NK-92 treated with Interleukin-12 subunit alpha and Interleukin-12 subunit beta, amount 100 ng/mL, for 24 hours (cell line): ENCODE measurements at regions not wholly inside any gene's neighbourhood (a gene's known extent, or its start where the extent isn't known, plus 50 kb on each side); places are given as distances from the start of the nearest gene placed in this dataset.

Experiments
- DNase-seq: peaks from one replicate; lab custom pipeline; 2025; lab: John Stamatoyannopoulos, UW

GRCh38 chr11:122234257-122234656 is 118.2 kb upstream of the BLID start:
- DNase-seq = no peak

GRCh38 chr11:122232985-122233384 is 117.0 kb upstream of the BLID start:
- DNase-seq = no peak

GRCh38 chr11:122230385-122230755 is 114.4 kb upstream of the BLID start:
- DNase-seq = no peak

DNA sequence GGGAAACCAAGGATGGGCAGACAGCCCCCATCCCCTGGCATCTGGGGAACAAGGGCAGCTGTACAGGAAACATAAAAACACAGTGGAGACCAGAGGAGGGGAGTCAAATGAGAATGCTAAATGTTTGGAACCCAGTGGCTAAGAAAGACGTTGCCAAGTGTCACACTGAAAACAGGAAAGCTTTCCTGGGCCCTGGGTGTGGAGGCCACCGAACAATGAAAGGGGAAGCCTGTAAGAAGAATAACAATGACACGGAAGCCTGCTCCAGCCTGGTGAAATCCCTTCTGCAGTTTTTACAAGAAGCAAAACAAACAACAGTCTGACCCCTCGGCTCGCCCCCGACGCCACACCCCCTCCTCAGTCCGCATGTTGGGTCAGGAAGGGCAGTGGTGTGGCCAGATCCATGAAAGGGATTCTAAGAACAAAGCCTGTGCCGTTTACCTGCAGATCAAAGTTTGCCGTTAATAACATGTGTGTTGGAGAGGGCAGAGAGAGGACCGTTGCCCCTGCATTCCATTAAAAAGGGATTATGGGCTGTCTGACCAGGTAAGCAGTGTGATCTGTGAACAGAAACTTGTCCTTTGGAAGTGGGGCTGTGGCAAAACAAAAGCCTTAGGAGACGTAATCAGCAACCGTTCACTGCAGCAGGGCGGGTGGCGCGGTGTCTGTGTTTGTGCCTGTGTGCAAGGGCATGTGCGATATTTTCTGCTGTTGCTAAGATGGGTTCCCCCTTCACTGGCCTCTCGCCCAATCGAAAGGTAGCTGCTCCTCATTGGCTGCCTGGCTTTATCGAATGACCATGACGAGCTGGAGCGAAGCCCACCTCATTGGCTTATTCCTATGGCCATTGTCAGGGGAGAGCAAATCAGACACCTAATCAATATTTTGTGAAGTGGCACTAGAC is 113.7 kb upstream of the BLID start:
- no peak for DNase-seq

- no peak for DNase-seq
Observed at GRCh38 chr11:122229078-122229477, 113.1 kb upstream of the BLID start.

DNA sequence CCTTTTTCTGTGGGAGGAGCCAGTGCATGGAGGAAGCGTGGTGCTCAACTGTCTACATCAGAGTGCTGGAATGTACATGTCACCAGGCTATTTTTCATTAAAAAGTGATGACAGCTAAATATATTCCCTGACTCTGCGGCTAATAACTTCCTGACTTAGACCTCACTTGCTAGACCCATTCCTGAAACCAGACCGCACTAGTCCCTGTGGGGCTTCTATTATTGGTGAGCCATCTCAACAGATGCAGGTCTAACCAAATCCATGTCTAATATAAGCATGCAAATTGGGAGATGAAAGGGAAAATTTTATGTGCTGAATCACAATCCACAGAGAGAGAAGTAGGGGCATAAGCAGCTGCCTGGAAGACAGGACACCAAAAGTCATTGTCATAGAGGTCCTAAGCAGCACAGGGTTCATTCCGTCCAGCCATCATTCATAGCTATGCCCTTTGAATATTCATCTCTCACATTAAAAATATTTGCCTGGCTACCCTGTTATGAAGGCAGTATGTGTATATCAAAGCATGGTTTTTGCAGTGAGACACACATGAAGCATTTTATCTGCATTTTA is 110.9 kb upstream of the BLID start:
- no peak for DNase-seq

DNA sequence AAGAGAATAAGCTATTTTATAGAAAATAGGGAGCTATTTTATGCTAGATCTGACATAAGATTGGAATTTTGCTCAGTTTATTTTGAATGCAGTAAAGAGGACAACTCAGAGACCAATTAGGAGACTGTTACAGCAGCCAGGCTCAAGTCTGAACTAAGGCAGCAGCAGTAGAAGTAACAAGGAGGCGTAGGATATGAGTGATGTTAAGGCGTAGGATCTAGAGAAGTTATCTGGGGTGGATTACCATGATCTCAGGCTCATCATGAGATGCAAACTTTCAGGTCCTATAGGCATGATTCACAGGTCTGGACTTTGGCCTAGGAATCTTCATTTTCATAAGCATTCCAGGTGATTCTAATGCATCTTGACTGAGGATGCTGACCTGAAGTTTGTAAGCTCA is 108.9 kb upstream of the BLID start:
- DNase-seq = no peak

GRCh38 chr11:122220321-122220720 is 104.3 kb upstream of the BLID start:
- no peak for DNase-seq

DNA sequence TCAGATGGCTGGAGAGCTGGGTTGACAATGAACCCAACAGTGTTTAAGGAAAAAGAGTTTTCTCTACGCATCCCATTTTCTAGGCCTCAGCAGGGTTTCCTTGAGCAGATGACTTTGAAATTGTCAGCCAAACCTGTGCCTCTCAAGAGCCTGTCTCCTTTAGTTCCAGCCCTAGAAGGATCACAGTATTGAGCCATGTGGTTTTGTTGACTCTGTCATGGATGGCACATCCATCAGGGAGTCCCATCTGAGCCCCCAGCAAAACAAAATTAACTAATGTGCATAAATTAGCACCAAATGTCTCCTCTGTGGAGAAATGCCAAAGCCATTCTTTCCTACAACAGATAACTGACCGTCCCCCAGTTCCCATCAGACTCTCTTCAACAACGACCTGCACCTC is 103.8 kb upstream of the BLID start:
- no peak for DNase-seq

GRCh38 chr11:122215244-122215992 is 99.4 kb upstream of the BLID start:
- no peak for DNase-seq

DNA sequence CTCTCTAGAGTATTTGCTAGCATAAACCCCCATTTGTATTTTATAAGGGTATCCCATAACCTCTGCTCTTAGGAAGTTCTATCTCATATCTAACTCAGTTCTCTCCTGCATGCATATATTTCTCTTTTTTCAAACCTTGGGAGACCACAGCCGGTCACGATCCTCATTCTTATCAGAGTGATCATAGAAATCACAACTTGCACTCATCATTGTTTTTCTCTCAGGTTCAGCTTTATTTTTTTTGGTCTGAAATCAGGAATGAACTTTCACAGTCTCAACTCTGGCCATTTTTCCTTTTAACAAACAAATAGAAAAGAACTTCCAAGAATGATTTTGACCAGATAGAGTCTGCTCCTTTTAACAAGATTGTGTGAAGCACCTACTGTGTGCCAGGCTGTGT is 98.6 kb upstream of the BLID start:
- DNase-seq = no peak

GRCh38 chr11:122214080-122214479 is 98.1 kb upstream of the BLID start:
- no peak for DNase-seq

DNA sequence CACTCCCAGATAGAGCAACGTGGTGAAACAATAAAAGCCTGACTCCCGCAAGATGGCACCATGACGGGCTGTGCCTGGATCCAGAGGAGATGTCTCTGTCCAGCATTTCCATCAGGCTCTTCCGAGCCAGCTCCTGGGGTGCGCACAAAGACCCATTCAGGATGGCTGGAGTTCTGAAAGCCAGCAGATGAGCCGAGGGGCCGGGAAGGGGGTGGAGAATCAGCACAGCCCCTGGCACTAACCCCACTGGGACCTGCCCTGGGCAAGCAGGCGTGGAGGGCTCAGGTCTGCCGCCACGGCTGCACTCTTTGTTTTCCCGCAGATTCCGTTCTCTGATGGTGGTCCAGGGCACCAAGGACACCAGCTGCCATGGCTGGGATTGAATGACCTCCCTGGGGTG is 97.2 kb upstream of the BLID start:
- no peak for DNase-seq

- DNase-seq = no peak
Observed at GRCh38 chr11:122210367-122210997, 94.5 kb upstream of the BLID start.

DNA sequence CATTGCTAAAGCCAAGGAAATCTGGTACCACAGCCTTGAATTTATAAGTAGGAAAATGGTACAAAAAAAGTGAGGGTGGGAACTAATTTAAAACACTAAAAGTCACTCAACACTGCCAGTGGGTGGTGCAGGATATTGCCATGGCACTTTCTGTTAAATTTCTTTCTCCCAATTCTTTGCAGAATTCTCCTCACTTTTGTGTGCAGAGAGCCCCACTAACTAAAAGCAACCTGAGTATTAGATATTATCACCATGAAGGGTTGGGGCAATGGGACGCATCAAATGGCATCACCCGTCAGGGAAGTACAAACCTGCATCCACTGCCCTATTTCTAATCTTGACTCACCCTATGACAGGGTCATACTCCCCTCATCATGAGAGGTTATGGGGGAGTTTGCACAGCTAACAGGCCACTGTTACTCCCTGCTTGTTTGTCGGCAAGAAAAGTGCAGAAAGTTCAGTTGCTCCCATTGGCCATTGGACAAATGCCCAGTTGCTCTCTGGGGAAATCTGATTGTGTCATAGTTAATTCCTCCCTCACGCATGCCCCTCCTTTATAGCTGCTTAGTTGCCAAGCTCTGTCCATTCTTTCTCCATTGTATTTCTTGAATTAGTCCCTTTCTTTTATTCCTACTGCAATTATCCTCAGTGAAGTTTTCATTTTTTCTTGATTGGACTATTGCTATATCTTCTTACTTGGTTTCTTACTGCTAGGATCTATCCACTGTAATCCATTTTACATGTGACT is 93.8 kb upstream of the BLID start:
- no peak for DNase-seq

GRCh38 chr11:122207921-122208764 is 92.1 kb upstream of the BLID start:
- no peak for DNase-seq

DNA sequence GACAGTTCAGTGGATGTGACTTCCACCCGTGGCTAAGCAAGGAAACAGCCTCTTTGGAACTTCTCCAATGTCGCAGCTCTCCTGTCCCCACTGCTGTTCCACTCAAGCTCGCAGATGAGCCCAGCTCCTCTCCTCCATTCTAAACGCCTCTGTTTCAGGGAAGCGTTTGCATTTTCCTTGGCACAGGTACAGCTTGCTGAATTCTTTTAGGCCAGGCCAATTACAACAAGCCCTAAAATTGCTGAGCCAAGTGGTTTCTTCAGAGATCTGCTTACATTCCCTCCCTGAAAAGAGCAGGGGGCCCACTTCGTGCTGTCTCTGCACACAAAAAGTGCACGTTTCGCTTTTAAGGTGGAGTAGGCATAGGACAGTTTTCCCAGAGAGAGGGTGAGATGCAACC is 91.5 kb upstream of the BLID start:
- no peak for DNase-seq

- DNase-seq = no peak
Observed at GRCh38 chr11:122205036-122205435, 89.0 kb upstream of the BLID start.

DNA sequence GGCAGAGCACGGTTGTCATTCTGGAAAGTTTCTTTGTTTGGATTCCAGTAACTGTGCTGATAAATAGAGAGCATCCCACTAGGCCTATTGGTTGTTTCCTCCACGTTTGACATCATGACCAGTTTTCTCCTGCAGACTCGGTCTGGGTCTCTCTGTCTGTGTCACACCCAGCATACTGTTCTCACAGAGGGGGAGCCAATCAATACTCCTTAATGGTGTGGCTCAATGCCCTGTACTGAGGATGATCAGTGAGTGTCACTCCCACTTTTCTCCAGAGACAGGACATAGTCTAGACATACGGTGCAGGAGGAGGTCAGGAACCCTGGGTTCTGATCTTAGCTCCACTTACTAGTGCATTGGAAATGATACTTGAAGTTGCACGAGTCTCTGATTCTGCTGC is 88.2 kb upstream of the BLID start:
- no peak for DNase-seq

DNA sequence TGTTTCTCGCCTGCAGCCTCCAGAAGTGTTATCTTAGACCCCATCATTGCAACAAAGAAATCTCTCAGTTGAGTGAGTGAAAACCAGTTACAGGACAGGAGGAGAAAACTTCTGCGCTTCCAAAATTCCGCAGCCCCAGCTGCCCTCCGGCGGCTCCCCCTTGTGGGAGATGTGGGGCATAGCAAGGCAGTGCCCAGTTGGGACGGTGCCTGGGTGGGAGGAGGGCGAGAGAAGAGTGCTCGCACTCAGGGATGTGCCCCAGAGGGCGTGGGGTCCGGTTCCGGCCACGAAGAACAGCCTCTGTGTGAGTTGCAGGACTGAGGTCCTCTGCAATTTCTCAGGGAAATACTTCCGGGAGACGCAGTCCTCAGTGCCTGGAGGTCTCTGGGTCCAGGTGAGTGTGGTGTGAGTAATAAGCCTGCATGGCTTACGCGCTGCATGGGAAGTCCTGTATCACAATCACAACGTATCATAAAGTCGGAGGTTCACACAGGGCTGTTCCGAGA is 87.0 kb upstream of the BLID start:
- DNase-seq = peak; percentile 8
